ENCODE measurements at regions not wholly inside any gene's neighbourhood (a gene's known extent, or its start where the extent isn't known, plus 50 kb on each side); places are given as distances from the start of the nearest gene placed in this dataset.

- no peak for DNase-seq
These were observed 62.3 kb upstream of the PARVA start for GRCh38 chr11:12315024-12315423.

- no peak for DNase-seq
These were observed 60.9 kb upstream of the PARVA start for GRCh38 chr11:12316432-12316831.

GRCh38 chr11:12318791-12319438 is 58.5 kb upstream of the PARVA start:
- DNase-seq = peak; percentile 31

- DNase-seq = peak; percentile 69
These were observed 57.9 kb upstream of the PARVA start for GRCh38 chr11:12319461-12319951.

GRCh38 chr11:12319988-12320387 is 57.4 kb upstream of the PARVA start:
- DNase-seq = no peak

GRCh38 chr11:12321217-12321937 is 56.0 kb upstream of the PARVA start:
- DNase-seq = no peak

- DNase-seq = no peak
These were observed 52.8 kb upstream of the PARVA start for GRCh38 chr11:12324585-12324984.

Data from left kidney (tissue), 1 donor.